ENCODE measurements at regions not wholly inside any gene's neighbourhood (a gene's known extent, or its start where the extent isn't known, plus 50 kb on each side); places are given as distances from the start of the nearest gene placed in this dataset.
"Not testable (repeated sequence)": the region's sequence is repeated elsewhere in the genome, so short reads cannot be mapped to it uniquely, and the experiment has no call there.

- Histone ChIP-seq H3K9me3 (no peaks in the 10 kb centered on the region), H3K4me1 (peaks cover 5% of the 10 kb centered on the region), H3K4me3 (no peak overlapping the region), H3K27ac (no peak overlapping the region), H3K36me3 (replicated peaks in 1 of 2; ENCODE audit: insufficient read depth in 1 of 2, low read depth in 2 of 2) (no peaks in the 10 kb centered on the region), H3K27me3 (no peaks in the 10 kb centered on the region)
- intact Hi-C loops (cut with DNase I): no loop called here
- DNase-seq (no peak), ATAC-seq (no peak)
- WGBS, 2 donors: 38 to 58% methylated on average over 2 of the region's 2 CpGs
- TF ChIP-seq POLR2A (IDR thresholded peaks at IDR 0.05) (no peak), CTCF (IDR thresholded peaks at IDR 0.05) (no peak)
Observed at GRCh38 chr2:149765003-149765402, 177.4 kb upstream of the MMADHC start.

GRCh38 chr2:149763358-149763757, 175.8 kb upstream of the MMADHC start:
- Histone ChIP-seq H3K36me3 (replicated peaks in 1 of 2; ENCODE audit: insufficient read depth in 1 of 2, low read depth in 2 of 2) (no peaks in the 10 kb centered on the region), H3K27ac (no peak overlapping the region), H3K4me3 (no peak overlapping the region), H3K4me1 (peaks cover 5% of the 10 kb centered on the region), H3K27me3 (no peaks in the 10 kb centered on the region), H3K9me3 (no peaks in the 10 kb centered on the region)
- TF ChIP-seq POLR2A (IDR thresholded peaks at IDR 0.05): no peak
- TF ChIP-seq CTCF (IDR thresholded peaks at IDR 0.05): no peak
- ATAC-seq: no peak
- WGBS, 2 donors: 74 to 91% methylated on average over 6 of the region's 6 CpGs
- intact Hi-C loops (cut with DNase I): no loop called here
- no peak for DNase-seq

GRCh38 chr2:149761611-149762010, 174.0 kb upstream of the MMADHC start:
- no peak for DNase-seq
- Histone ChIP-seq H3K4me3 (no peak overlapping the region), H3K36me3 (replicated peaks in 1 of 2; ENCODE audit: insufficient read depth in 1 of 2, low read depth in 2 of 2) (no peaks in the 10 kb centered on the region), H3K4me1 (no peaks in the 10 kb centered on the region), H3K27ac (no peak overlapping the region), H3K9me3 (no peaks in the 10 kb centered on the region), H3K27me3 (no peaks in the 10 kb centered on the region)
- no peak for TF ChIP-seq CTCF (IDR thresholded peaks at IDR 0.05)
- TF ChIP-seq POLR2A (IDR thresholded peaks at IDR 0.05): no peak
- WGBS, 2 donors: 59 to 62% methylated on average over 2 of the region's 2 CpGs
- no peak for ATAC-seq
- intact Hi-C loops (cut with DNase I): no loop called here

- H3K27me3 ChIP-seq; DNase-seq; H3K36me3 ChIP-seq (replicated peaks in 1 of 2; ENCODE audit: insufficient read depth in 1 of 2, low read depth in 2 of 2); H3K4me3 ChIP-seq; H3K27ac ChIP-seq; intact Hi-C loops (cut with DNase I); H3K9me3 ChIP-seq; ATAC-seq; H3K4me1 ChIP-seq: not testable (repeated sequence)
- WGBS, 2 donors: 75 to 94% methylated on average over 2 of the region's 2 CpGs
Observed at GRCh38 chr2:149759382-149759781, 171.8 kb upstream of the MMADHC start.

GRCh38 chr2:149754722-149755121, 167.1 kb upstream of the MMADHC start:
- 79 to 81% methylated on average over 1 of the region's 1 CpG for WGBS, 2 donors
- intact Hi-C loops (cut with DNase I); H3K27me3 ChIP-seq; DNase-seq; H3K27ac ChIP-seq; ATAC-seq; H3K36me3 ChIP-seq (replicated peaks in 1 of 2; ENCODE audit: insufficient read depth in 1 of 2, low read depth in 2 of 2); H3K4me1 ChIP-seq; H3K9me3 ChIP-seq; H3K4me3 ChIP-seq: not testable (repeated sequence)

GRCh38 chr2:149747456-149747855, 159.9 kb upstream of the MMADHC start:
- intact Hi-C loops (cut with DNase I): no loop called here
- no peak overlapping the region for H3K4me3 ChIP-seq
- peaks cover 14% of the 10 kb centered on the region for H3K4me1 ChIP-seq
- TF ChIP-seq POLR2A (IDR thresholded peaks at IDR 0.05) (no peak), CTCF (IDR thresholded peaks at IDR 0.05) (no peak)
- no peaks in the 10 kb centered on the region for H3K27me3 ChIP-seq
- H3K36me3 ChIP-seq (replicated peaks in 1 of 2; ENCODE audit: insufficient read depth in 1 of 2, low read depth in 2 of 2): no peaks in the 10 kb centered on the region
- ATAC-seq (no peak), DNase-seq (no peak)
- 58 to 60% methylated on average over 1 of the region's 1 CpG for WGBS, 2 donors
- no peaks in the 10 kb centered on the region for H3K9me3 ChIP-seq
- no peak overlapping the region for H3K27ac ChIP-seq
